H9 (cell line): ENCODE measurements at regions not wholly inside any gene's neighbourhood (a gene's known extent, or its start where the extent isn't known, plus 50 kb on each side); places are given as distances from the start of the nearest gene placed in this dataset.
A peak's percentile ranks its signal among the peaks of the same experiment; 100 is the strongest.

Experiments
- DNase-seq: peaks from one replicate; pipeline ENCODE4 v3.0.0-alpha.2; 2017
- H2AFZ ChIP-seq: one replicate; pipeline ENCODE4 v1.6.1; 2013; ENCODE audit warnings: mild to moderate bottlenecking, low read length, control low read depth, moderate library complexity
- H2AK5ac ChIP-seq: 2 replicates; pipeline ENCODE4 v1.6.1; 2013; ENCODE audit warnings: low read length, control low read depth, mixed read lengths; ENCODE audit not compliant: insufficient read length
- H2BK120ac ChIP-seq: one replicate; pipeline ENCODE4 v1.6.1; 2013; ENCODE audit warnings: low read depth, mild to moderate bottlenecking, low read length, control low read depth, inconsistent platforms; ENCODE audit not compliant: poor library complexity, severe bottlenecking
- H2BK12ac ChIP-seq: 2 replicates; pipeline ENCODE4 v1.6.1; 2013; ENCODE audit warnings: low read length, control low read depth, mixed read lengths, low read depth; ENCODE audit not compliant: insufficient read length
- H2BK15ac ChIP-seq: 2 replicates; pipeline ENCODE4 v1.6.1; 2013; ENCODE audit warnings: low read depth, low read length, control low read depth
- H2BK20ac ChIP-seq: one replicate; pipeline ENCODE4 v1.6.1; 2013; ENCODE audit warnings: low read depth, mild to moderate bottlenecking, low read length, control low read depth, inconsistent platforms; ENCODE audit not compliant: poor library complexity, severe bottlenecking
- H2BK5ac ChIP-seq: 2 replicates; pipeline ENCODE4 v1.6.1; 2013; ENCODE audit warnings: low read length, control low read depth, mixed read lengths; ENCODE audit not compliant: insufficient read length
- H3K14ac ChIP-seq: 2 replicates; pipeline ENCODE4 v1.6.1; 2013; ENCODE audit warnings: low read length, control low read depth; ENCODE audit not compliant: insufficient read depth
- H3K18ac ChIP-seq: 2 replicates; pipeline ENCODE4 v1.6.1; 2013; ENCODE audit warnings: low read depth, mild to moderate bottlenecking, mixed read lengths, low read length, control low read depth; ENCODE audit not compliant: insufficient read length
- H3K23ac ChIP-seq: 2 replicates; pipeline ENCODE4 v1.6.1; 2013; ENCODE audit warnings: low read length, control low read depth, mixed read lengths, low read depth; ENCODE audit not compliant: insufficient read length
- H3K23me2 ChIP-seq: 2 replicates; pipeline ENCODE4 v1.6.1; 2013; ENCODE audit warnings: low read depth, mild to moderate bottlenecking, mixed read lengths, low read length, control low read depth; ENCODE audit not compliant: insufficient read length, poor library complexity, severe bottlenecking
- H3K27ac ChIP-seq: 2 replicates; pipeline ENCODE4 v1.5.1; 2013; ENCODE audit warnings: low read length, control low read depth, mixed read lengths, low read depth; ENCODE audit not compliant: insufficient read length
- H3K27me3 ChIP-seq: 2 replicates; pipeline ENCODE4 v1.6.1; 2013; ENCODE audit warnings: low read length, control low read depth, inconsistent platforms; ENCODE audit not compliant: insufficient read depth
- H3K4ac ChIP-seq: 2 replicates; pipeline ENCODE4 v1.6.1; 2013; ENCODE audit warnings: low read depth, mild to moderate bottlenecking, control low read depth, inconsistent platforms, low read length, moderate library complexity
- H3K4me1 ChIP-seq: 2 replicates; pipeline ENCODE4 v1.6.1; 2013; ENCODE audit warnings: low read length, control low read depth, inconsistent platforms; ENCODE audit not compliant: insufficient read depth
- H3K4me2 ChIP-seq: 2 replicates; pipeline ENCODE4 v1.6.1; 2013; ENCODE audit warnings: low read length, control low read depth, mixed read lengths; ENCODE audit not compliant: insufficient read length, insufficient read depth
- H3K56ac ChIP-seq: 2 replicates; pipeline ENCODE4 v1.6.1; 2013; ENCODE audit warnings: low read depth, mild to moderate bottlenecking, mixed read lengths, low read length, control low read depth; ENCODE audit not compliant: insufficient read length
- H3K79me1 ChIP-seq: 2 replicates; pipeline ENCODE4 v1.6.1; 2013; ENCODE audit warnings: low read depth, mild to moderate bottlenecking, moderate library complexity, low read length, control low read depth, inconsistent platforms; ENCODE audit not compliant: insufficient read depth, poor library complexity, severe bottlenecking
- H3K79me2 ChIP-seq: 2 replicates; pipeline ENCODE4 v1.6.1; 2013; ENCODE audit warnings: low read length, control low read depth, inconsistent platforms; ENCODE audit not compliant: insufficient read depth
- H3K9ac ChIP-seq: 2 replicates; pipeline ENCODE4 v1.6.1; 2013; ENCODE audit warnings: low read length, control low read depth, mixed read lengths; ENCODE audit not compliant: insufficient read length; ENCODE audit errors: extremely low read depth
- H3K9me3 ChIP-seq: one replicate; pipeline ENCODE4 v1.6.1; 2013; ENCODE audit warnings: low read depth, low read length, inconsistent platforms; ENCODE audit not compliant: control insufficient read depth
- H3T11ph ChIP-seq: one replicate; pipeline ENCODE4 v1.6.1; 2013; ENCODE audit warnings: mild to moderate bottlenecking, low read length, control low read depth, inconsistent platforms
- H4K20me1 ChIP-seq: one replicate; pipeline ENCODE4 v1.6.1; 2013; ENCODE audit not compliant: control insufficient read depth, insufficient read length, insufficient read depth
- H4K5ac ChIP-seq: 2 replicates; pipeline ENCODE4 v1.6.1; 2013; ENCODE audit warnings: low read depth, mild to moderate bottlenecking, mixed read lengths, low read length, control low read depth; ENCODE audit not compliant: insufficient read length
- H4K8ac ChIP-seq: replicated peaks from 2 replicates; pipeline ENCODE4 v1.6.1; 2013; ENCODE audit warnings: low read length, control low read depth, mixed read lengths, low read depth; ENCODE audit not compliant: insufficient read length
- H4K91ac ChIP-seq: 2 replicates; pipeline ENCODE4 v1.6.1; 2013; ENCODE audit warnings: low read depth, mild to moderate bottlenecking, moderate library complexity, mixed read lengths, low read length, control low read depth; ENCODE audit not compliant: insufficient read length
- H3K27ac Mint-ChIP-seq, 3 experiments: 2 replicates in 2 of 3; 3 replicates in 1 of 3; pipeline ENCODE4 v1.8.0; 2020 to 2021; ENCODE audit warnings: mixed read lengths in 3 of 3, mild to moderate bottlenecking in 1 of 3, moderate library complexity in 1 of 3
- H3K27me3 Mint-ChIP-seq: 2 replicates; pipeline ENCODE4 v1.8.0; 2021; ENCODE audit warnings: low read depth, mild to moderate bottlenecking, moderate library complexity, mixed read lengths
- H3K36me3 Mint-ChIP-seq, 3 experiments: 2 replicates in 2 of 3; 3 replicates in 1 of 3; pipeline ENCODE4 v1.8.0; 2020 to 2021; ENCODE audit warnings: low read depth in 3 of 3, mixed read lengths in 3 of 3; ENCODE audit not compliant: insufficient read depth in 1 of 3
- H3K4me1 Mint-ChIP-seq, 2 experiments: 2 replicates each; pipeline ENCODE4 v1.8.0; 2020; ENCODE audit warnings: mixed read lengths in 2 of 2
- H3K4me3 Mint-ChIP-seq, 2 experiments: 2 replicates in 1 of 2; 3 replicates in 1 of 2; pipeline ENCODE4 v1.8.0; 2020 to 2021; ENCODE audit warnings: mild to moderate bottlenecking in 2 of 2, mixed read lengths in 2 of 2, moderate library complexity in 1 of 2
- H3K9me3 Mint-ChIP-seq, 2 experiments: 2 replicates in 1 of 2; 3 replicates in 1 of 2; pipeline ENCODE4 v1.8.0; 2020; ENCODE audit warnings: mild to moderate bottlenecking in 2 of 2, mixed read lengths in 2 of 2, moderate library complexity in 1 of 2
- CTCF ChIP-seq: fragments of 200-600 bp; sonication (generic); conservative IDR thresholded peaks from 3 replicates; pipeline ENCODE4 v1.8.0; 2021; ENCODE audit warnings: antibody characterized with exemption, mild to moderate bottlenecking
- WGBS: extraction: QIAGEN DNeasy Blood & Tissue Kit; methylation state at CpG from one replicate; pipeline ENCODE4 v1.1.7; 2013; ENCODE audit warnings: missing lambda C conversion rate, low lambda C conversion rate, mixed read lengths; ENCODE audit not compliant: insufficient read length; ENCODE audit errors: extremely low coverage; 5-methylcytosine and 5-hydroxymethylcytosine counted together

- Histone ChIP-seq H2AFZ (no peak overlapping the region), H3K18ac (no peak overlapping the region), H3K79me1 (no peaks in the 10 kb centered on the region), H4K91ac (no peak overlapping the region), H2BK12ac (no peak overlapping the region), H3K4me2 (no peak overlapping the region), H3K14ac (peak overlapping the region; percentile 40; the same call in 1 of the 2 replicates), H4K8ac (no peak overlapping the region), H3K56ac (no peak overlapping the region), H2AK5ac (no peak overlapping the region), H3K79me2 (no peaks in the 10 kb centered on the region), H2BK5ac (no peak overlapping the region), H3K23ac (no peak overlapping the region), H3K27me3 (no peaks in the 10 kb centered on the region; the same call in 1 of the 2 replicates), H2BK15ac (no peak overlapping the region), H3T11ph (no peak overlapping the region), H4K5ac (no peak overlapping the region), H3K4ac (no peak overlapping the region; the same call in 1 of the 2 replicates), H3K23me2 (no peaks in the 10 kb centered on the region), H3K27ac (no peak overlapping the region), H3K9ac (no peak overlapping the region), H2BK120ac (no peak overlapping the region), H3K4me1 (peaks cover 9% of the 10 kb centered on the region), H3K9me3 (no peaks in the 10 kb centered on the region), H2BK20ac (no peak overlapping the region), H4K20me1 (no peaks in the 10 kb centered on the region)
- Mint-ChIP-seq H3K27ac (no peak overlapping the region; a peak in 1 of 7 replicates), H3K9me3 (peaks cover 0 to 4% of the 10 kb centered on the region in 2 experiments; a peak in 2 of 5 replicates), H3K27me3 (peaks cover 24% of the 10 kb centered on the region), H3K4me1 (peaks cover 7 to 18% of the 10 kb centered on the region in 2 experiments), H3K4me3 (no peak overlapping the region), H3K36me3 (peaks cover 0 to 7% (median 3%) of the 10 kb centered on the region in 3 experiments; a peak in 4 of 7 replicates)
- no CpG with 5 or more reads among the region's 10 CpGs for WGBS
- TF ChIP-seq CTCF, result no peak
- peak; percentile 22 for DNase-seq
These were observed 56.1 kb upstream of the DMRTB1 start for GRCh38 chr1:53402891-53403655.
